HG03159 (cell line): ENCODE measurements at regions not wholly inside any gene's neighbourhood (a gene's known extent, or its start where the extent isn't known, plus 50 kb on each side); places are given as distances from the start of the nearest gene placed in this dataset.
"Not testable (repeated sequence)": the region's sequence is repeated elsewhere in the genome, so short reads cannot be mapped to it uniquely, and the experiment has no call there.

Experiments used
- ATAC-seq: cut with Tn5 transposase; IDR thresholded peaks from one replicate; pipeline ENCODE4 v1.9.1; 2021; ENCODE audit warnings: mild to moderate bottlenecking, moderate library complexity; ENCODE audit not compliant: unreplicated experiment

- no peak for ATAC-seq
Measured at GRCh38 chr5:53160895-53161294, 51.3 kb upstream of the MOCS2 start.

DNA sequence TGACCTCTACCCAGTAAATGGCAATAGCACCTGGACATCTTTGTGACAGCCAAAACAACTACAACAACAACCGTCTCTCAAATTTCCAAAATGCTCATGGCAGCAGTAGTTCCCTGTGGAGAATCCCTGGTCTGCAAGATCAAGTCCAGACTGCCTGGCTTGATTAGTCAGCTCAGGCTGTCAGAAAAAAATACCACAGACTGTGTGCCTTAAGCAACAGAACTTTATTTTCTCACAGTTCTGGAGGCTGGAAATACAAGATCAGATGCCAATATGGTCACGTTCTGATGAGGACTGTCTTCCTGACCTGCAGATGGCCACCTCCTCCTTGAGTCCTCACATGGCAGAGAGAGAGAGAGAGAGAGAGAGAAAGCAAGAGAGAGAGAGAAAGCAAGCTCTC is 52.3 kb upstream of the MOCS2 start:
- ATAC-seq: no peak

- no peak for ATAC-seq
Measured at GRCh38 chr5:53164478-53165165, 55.1 kb upstream of the MOCS2 start.

- ATAC-seq: no peak
Measured at GRCh38 chr5:53165431-53166182, 56.0 kb upstream of the MOCS2 start.

GRCh38 chr5:53166183-53166495 is 56.6 kb upstream of the MOCS2 start:
- ATAC-seq: no peak

DNA sequence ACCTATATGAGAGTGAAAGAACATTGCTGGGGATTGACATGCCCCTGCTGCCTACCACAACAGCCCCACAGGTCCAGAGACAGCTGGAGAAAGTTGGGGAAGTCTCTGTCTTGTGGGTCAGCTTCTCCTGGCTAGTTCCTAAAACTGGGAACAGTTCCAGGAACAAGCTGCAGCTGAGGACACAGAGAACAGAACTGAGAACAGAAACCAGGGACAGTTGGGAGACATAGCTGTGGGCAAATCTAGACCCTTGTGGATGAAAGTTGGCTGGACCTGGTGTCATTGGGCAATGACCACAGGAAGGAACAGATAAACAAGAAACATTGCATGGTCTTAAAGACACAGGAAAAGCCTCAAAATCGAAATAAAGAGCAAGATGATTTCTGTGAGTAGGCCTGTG is 58.3 kb upstream of the MOCS2 start:
- ATAC-seq: no peak

DNA sequence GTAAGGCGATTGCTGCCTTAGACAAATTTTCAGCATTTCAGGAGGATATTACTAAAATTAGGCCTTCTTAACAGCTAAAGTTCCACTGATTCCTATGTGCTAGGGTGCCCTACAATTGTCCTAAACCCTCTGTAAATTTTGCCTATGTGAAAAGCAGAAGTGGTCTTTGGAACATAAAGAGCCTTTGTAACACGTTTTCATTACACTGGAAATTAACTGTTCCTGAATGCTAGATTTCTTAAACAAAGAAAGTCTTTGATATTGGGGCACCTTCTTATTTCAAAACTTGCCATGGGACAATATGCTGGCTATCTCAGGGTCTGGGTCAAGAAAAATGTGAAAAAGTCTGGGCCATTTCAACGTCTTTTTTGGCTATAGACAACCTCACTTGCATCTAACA is 60.4 kb upstream of the MOCS2 start:
- ATAC-seq: no peak

DNA sequence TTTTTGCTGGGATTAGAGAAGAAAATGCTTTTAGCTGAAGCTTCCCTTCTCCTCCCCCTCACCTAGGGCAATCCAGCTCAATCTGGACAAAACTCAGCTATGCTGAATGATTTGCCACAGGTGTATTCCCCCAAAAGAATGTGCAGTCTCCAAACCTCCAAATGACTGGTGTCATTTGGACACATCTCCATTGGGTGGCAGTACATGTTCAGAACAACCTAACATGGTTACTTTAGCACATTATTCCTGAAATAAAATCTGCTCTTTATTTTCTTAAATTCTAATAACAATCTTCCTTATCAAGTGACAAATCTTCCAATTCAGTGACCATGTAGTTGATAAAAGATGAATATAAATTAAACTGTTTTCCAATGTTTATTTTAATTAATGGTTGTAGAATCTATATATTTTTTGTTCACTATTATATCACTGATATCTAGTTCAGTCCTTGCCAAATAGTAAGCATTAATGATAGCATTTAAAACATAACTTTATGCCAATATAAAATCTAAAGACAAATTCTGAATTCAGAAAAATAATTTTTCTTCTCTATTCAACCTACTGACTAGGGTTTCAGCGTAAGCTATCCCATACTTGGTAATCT is 61.3 kb upstream of the MOCS2 start:
- peak; percentile 70 for ATAC-seq

GRCh38 chr5:53172073-53172472 is 62.5 kb upstream of the MOCS2 start:
- not testable (repeated sequence) for ATAC-seq

GRCh38 chr5:53172630-53173029 is 63.1 kb upstream of the MOCS2 start:
- no peak for ATAC-seq

DNA sequence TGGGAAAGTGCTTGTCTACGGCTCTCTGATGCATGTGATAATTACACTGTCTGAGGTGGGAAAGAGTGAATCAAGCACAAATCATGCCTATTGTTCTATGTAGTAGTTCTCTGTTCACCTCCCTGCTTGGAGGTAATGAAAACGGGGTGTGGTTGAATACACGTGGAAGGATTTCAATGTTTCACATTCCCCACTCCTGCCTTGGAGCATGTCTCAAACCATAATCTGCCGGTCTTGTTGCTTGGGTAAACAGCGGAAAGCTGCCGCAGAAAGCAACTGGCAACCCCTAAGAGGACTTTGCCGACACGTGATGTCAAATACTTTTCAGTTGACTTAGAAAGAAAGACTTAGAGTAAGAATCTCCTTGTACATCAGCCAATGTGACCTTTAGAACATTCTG is 63.5 kb upstream of the MOCS2 start:
- ATAC-seq: no peak

DNA sequence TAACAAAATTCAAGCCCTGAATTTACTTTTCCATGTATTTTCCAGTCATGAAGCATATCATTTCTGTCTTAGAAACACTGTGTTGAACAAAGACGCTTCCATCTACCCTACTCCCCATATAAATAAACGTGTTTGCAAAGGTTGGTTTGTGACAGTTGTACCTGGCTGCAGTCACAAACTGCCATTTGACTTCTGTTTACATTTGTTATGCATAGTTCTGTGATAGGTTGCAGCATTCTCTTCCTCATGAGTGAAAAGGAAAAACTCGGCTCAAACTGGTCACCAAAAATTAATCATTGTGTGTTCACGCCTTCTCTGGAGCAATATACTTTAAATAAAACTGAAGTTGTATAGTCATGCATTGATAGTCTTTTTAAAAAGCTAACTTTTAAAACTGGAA is 69.3 kb upstream of the MOCS2 start:
- no peak for ATAC-seq

GRCh38 chr5:53179691-53180090 is 70.1 kb upstream of the MOCS2 start:
- no peak for ATAC-seq

DNA sequence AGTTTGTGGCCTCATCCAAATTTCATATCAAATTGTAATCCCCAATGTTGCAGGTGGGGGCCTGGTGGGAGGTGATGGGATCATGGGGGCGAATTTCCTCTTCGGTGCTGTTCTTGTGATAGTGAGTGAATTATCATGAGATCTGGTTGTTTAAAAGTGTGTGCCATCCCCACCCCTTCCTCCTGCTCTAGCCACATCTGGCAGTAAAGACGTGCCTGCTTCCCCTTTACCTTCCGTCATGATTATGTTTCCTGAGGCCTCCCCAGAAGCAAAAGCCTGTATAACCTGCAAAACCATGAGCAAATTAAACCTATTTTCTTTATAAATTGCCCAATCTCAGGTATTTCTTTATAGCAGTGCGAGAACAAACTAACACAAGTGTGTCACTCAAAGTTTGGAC is 71.0 kb upstream of the MOCS2 start:
- no peak for ATAC-seq

DNA sequence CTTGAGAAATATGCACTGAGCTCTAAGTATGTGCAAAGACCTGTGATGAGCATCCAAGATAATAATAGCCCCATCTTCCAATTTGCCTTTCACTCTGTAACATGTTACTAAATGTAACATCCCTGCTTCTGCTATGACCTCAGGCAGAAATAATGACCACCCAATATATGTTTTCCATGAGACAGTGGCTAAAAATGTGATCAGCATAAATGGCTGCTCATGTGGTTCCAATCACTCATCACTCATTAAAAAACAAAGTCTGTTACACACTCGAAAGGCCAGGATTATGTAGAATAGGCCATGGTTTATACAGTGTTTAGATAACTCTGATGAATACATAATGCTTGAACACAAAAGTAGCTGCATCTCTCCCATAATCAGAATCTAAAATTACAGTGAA is 71.4 kb upstream of the MOCS2 start:
- no peak for ATAC-seq

DNA sequence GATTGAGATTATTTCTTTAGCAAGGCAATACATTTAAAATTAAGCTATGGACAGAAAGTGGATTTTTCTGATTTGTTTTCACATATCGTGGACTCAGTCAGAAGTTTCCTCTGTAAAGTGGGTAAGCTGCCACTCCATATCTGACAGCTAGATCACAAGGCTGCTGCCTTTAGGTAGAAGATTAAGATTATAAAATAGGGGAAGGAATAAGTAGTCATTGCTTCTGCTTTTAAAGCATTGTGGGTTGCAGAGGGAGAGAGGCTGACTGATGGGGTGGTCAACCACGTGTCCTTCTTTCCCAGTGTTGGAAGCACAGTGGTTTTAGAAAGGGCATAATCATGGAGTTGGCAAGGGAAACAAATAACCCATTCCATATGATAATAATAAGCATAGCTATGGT is 74.3 kb upstream of the MOCS2 start:
- ATAC-seq: no peak

GRCh38 chr5:53191548-53192165 is 82.1 kb upstream of the MOCS2 start:
- no peak for ATAC-seq

GRCh38 chr5:53194086-53194485 is 84.5 kb upstream of the MOCS2 start:
- no peak for ATAC-seq

GRCh38 chr5:53199882-53200281 is 90.3 kb upstream of the MOCS2 start:
- ATAC-seq: no peak

DNA sequence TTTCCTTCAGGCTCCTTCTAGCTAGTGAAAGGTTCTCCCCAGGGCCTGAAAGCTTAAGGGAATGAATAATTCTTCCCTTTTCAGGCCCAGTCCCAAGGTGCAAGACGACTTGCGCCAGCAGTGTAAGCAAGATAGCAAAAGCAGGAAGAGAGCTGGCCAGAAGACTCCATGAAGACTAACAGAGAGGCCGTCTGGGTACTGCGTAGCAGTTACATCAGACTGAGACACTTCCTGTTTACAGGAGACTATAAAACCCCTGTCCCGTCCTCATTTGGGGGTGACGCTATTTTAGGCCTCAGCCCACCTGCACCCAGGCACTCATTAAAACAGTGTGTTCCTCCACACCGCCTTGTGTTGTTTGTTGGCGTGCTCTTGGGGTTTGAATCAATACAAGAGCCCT is 90.7 kb upstream of the MOCS2 start:
- no peak for ATAC-seq

DNA sequence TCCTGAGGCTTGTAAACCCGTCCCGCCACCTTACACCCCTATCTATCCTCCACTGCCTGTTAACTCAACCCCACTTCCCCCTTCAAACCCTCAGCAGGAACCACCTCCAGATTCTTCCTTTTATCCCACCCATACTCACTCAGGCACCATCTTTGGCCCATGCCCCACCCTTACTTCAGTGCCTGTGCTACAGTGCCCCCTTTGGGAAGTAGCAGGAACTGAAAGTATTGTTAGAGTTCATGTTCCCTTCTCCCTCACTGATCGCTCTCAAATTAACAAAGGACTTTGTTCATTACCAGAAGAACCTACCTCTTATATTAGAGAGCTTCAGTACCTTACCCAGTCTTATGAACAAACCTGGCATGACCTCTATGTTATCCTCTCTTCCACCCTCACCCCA is 92.2 kb upstream of the MOCS2 start:
- no peak for ATAC-seq

DNA sequence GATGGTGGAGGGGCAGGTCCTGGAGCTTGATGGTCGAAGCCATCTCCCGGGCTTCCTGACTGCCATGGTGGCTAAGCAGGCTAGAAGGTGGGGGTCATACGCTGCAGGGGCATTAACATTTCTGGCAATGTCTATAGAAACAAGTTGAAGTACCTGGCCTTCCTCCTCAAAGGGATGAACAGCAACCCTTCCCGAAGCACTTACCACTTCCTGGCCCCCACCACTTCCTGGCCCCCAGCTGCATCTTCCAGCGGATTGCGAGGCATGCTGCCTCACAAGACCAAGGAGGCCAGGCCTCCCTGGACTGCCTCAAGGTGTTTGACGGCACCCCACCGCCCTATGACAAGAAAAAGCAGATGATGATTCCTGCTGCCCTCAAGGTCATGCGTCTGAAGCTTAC is 97.0 kb upstream of the MOCS2 start:
- ATAC-seq: no peak
